ENCODE measurements at regions not wholly inside any gene's neighbourhood (a gene's known extent, or its start where the extent isn't known, plus 50 kb on each side); places are given as distances from the start of the nearest gene placed in this dataset.
"Not testable (repeated sequence)": the region's sequence is repeated elsewhere in the genome, so short reads cannot be mapped to it uniquely, and the experiment has no call there.

DNA sequence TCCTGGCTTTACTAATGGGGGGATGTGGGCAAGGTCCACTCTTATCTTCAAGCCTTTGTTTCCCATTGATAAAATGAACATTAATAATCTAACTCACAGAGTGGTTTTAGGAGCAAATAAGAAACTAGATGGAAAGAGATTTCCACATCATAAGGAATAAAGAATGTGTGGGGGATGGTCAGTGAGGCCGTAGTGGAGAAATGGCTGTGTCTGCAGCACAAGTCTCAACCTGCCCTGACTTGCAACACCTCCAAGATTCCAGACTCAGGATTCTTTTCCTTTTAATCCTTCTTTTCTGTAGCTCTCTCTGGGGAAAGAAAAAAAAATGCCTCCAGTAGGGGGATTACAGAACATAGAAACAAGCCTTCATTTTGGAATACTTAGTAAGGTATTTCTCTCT lies 124.2 kb upstream of the MEX3C start:
- no peak for ATAC-seq
- intact Hi-C loops (cut with DNase I), result no loop called here
- DNase-seq (ENCODE audit: low spot score), result no peak

DNA sequence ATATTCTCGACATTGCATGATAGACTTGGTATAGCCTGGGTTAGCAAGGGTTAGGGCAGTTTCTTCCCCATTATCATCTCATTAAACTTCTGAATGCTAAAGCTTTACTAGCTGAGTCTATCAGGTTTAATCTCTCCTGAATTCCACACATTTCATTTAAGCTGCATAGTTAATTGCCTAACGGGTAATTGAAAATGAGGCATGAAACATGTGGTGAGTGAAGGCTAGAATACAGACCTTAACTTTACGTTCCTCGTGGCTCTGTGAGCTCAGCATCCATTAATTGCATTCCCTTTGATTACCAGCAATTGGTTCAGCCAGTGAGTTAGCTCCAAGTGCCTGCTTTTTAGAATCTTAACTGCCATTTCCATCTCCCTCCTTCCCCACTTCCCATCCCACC lies 126.5 kb upstream of the MEX3C start:
- ATAC-seq (no peak), DNase-seq (ENCODE audit: low spot score) (no peak)
- intact Hi-C loops (cut with DNase I), result no loop called here

DNA sequence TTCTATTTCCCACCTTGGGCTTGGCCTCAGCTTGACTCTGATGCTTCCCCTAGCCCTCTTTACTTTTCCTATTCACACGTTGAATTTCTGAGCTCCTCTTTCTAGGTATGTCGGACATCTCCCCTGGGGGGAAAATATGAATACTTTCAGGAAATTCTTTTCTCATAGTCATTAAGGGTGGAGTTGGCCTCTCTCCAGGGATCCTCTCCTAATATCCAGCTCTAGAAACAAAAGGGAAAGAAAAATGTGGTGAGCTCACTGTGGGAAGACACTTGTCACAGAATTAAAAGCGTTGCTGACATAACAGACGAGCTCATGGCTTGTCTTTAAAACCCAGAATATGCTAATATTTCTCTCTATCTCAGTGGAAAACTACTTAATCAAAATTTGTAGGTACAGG lies 132.7 kb upstream of the MEX3C start:
- DNase-seq (ENCODE audit: low spot score), result no peak
- intact Hi-C loops (cut with DNase I), result no loop called here
- ATAC-seq, result no peak

DNA sequence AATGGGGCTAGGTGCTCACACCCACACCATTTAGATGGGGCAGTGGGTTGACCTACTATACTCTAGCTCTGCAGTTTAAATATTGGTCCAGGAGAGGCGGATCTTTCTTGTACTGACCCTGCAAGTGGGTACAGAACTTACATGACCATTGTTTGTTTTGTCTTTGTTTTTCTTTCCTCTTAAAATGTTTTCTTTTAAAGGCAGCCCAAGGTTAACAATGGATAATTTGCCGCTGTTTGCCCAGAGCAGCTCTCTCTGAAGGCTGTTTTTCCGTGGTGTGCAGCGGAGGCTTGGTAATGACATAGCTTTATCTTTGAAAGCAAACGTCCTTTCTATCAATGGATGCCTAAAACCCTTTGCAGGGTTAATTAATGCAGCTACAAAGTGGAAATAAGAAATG lies 133.3 kb upstream of the MEX3C start:
- DNase-seq (ENCODE audit: low spot score), result no peak
- intact Hi-C loops (cut with DNase I), result no loop called here

DNA sequence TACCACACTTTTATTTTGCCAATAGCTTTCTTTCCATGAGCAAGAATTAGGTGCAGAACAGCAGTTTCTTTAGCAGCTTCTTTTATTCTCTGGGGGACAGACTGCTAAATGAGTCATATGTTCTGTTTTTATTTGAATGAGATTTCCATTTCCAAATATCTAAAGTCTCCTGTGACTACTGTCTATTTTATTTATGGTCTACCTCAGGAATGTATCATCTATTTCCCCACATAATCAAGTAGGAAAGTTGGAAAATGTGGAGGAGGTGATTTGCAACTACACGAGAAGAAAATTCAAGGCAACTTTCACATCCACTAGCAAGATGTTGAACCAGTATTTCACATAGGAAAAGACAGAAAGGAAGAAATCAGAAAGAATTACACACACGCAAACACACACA lies 139.9 kb upstream of the MEX3C start:
- intact Hi-C loops (cut with DNase I), result no loop called here
- DNase-seq (ENCODE audit: low spot score) (no peak), ATAC-seq (no peak)

More for the DNA sequence above, 133.3 kb upstream of the MEX3C start:
- no peak for ATAC-seq

DNA sequence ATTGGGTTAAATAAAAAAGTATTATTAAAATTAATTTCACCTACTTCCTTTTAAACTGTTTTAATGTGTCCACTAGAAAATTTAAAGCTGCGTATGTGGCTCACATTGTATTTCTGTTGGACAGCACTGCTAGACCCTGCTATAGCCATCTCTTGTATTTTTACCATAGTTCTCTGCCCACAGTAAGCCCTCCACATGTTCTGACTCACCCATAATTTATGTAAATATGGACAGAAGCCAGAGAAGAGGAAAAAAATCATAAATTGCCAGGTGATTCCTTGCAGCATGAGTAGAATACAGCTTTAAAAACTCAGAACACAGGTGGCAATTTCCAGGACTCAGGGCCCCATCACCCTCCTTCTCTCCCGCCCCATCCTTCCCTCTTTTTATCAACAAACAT lies 142.4 kb upstream of the MEX3C start:
- intact Hi-C loops (cut with DNase I), result no loop called here
- DNase-seq (ENCODE audit: low spot score) (no peak), ATAC-seq (no peak)

DNA sequence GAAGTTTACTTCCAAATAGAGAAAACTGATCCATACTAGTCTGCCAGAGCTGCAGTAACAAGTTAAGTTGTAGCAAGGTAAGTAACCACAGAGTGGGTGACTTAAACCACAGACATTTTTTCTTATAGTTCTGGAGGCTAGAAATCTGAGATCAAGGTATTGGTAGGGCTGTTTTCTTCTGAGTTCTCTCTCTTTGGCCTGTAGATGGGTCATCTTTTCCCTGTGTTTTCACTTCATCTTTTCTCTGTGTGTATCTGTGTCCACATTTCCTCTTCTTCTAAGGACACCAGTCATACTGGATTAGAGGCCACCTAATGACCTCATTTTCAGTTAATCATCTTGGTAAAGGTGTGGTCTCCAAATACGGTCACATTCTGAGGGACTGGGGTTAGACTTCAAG lies 142.9 kb upstream of the MEX3C start:
- DNase-seq (ENCODE audit: low spot score) (no peak), ATAC-seq (no peak)
- intact Hi-C loops (cut with DNase I), result no loop called here

DNA sequence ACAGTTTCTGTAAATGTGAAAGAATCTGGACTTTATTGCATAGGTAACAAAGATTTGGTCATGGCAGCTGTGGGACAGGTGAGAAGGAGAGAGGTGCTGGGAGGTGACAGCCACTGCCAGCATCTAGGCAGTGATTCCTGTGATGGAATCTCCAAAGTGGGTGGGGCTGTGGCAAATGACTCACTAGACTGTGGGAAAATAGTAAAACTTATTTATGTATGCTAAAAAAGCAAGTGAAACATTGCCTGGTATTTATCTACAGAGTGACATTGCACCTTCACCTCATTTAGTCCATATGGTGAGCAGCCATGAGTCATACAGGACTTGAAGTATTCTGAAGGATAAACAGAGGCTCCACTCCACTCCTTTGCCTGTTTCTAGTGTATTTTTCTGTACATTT lies 145.3 kb upstream of the MEX3C start:
- DNase-seq (ENCODE audit: low spot score) (no peak), ATAC-seq (no peak)
- intact Hi-C loops (cut with DNase I), result no loop called here

DNA sequence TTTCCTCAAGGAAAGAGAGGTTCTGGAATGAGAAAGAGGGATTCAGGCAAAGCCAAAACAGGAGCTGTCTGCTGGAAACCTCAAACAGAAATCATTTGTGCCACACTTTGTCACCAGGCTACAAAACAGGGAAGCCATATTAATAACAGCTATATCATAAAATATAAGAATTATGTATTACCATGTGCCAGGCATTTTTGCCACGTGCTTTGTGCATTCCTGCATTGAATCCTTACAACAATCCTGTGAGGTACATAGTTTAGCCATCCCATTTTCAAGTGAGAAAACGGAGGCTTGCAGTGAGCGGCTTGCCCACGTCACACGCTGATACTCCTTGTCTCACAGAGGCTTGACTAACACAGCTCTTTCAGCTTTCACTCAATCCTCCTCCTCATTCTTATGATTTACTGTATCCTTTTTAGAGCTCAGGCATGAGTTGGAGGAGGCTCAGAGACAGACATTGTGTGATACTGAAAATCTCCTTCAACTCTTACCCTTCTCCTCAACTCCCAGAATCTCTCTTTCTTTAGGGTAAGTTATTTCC lies 148.4 kb upstream of the MEX3C start:
- ATAC-seq (no peak), DNase-seq (ENCODE audit: low spot score) (no peak)
- intact Hi-C loops (cut with DNase I), result no loop called here

DNA sequence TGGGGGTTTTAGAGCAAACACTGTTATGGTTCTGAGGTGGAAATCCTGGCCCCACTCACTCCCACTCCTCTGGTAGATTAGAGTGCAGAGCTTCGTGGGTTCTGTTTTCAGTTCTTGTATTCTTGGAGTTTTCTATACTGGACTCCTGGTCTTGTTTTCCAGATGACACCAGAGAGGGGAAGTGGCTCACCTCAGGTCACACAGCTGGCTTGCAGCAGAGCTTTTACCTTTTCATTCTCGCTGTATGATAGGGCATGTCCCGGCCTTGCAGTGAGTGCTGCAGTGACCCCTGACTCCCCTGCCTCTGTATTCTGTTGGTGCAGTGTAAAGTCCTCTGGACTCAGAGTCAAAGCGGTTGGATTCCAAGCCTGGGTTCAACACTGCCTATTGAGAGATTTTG lies 148.9 kb upstream of the MEX3C start:
- DNase-seq (ENCODE audit: low spot score) (no peak), ATAC-seq (no peak)
- intact Hi-C loops (cut with DNase I), result no loop called here

DNA sequence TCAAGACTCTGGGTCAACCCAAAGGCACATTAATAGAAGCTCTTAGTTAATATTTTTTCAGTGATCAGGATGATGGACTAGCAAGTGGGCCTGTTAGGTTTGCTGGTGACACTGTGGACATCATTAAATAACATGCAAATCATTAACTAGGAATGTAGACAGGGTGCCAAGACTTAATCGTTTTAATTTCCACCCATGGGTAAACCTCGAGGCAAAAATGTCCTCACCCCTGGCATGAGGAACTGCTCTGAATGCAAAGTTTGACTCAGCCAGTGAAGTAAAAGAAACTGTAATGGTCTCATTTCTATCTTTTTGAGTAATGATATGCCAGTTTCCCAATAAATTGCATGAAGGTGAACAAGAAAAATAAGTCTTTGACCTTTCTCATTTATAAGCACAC lies 152.6 kb upstream of the MEX3C start:
- DNase-seq (ENCODE audit: low spot score) (no peak), ATAC-seq (no peak)
- intact Hi-C loops (cut with DNase I), result no loop called here

DNA sequence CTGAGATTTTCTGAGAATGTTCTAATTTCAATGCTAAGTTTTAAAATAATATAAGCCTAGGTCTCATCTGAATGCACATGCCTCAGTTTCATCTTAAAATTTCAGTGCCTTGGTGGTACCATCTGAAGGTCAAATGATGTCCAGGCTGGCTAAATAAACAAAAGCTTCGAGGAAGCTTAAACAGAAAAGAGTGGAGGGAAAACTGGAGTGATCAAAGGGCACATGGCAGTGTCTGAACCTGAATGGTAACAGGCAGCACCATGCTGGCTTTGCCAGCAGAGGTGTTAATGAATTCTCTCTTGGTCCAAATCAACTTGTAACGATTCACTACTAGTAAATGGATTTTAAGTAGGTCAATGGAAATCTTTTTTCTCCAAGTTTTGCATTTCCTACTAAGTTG lies 158.4 kb upstream of the MEX3C start:
- DNase-seq (ENCODE audit: low spot score) (no peak), ATAC-seq (no peak)
- intact Hi-C loops (cut with DNase I), result no loop called here

DNA sequence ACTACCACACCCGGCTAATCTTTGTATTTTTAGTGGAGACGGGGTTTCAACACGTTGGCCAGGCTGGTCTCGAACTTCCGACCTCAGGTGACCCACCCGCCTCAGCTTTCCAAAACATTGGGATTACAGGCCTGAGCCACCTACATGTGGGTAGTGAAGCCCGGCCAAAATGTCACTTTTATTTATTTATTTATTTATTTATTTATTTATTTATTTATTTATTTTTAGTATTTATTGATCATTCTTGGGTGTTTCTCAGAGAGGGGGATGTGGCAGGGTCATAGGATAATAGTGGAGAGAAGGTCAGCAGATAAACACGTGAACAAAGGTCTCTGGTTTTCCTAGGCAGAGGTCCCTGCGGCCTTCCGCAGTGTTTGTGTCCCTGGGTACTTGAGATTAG lies 162.8 kb upstream of the MEX3C start:
- DNase-seq (ENCODE audit: low spot score); ATAC-seq: not testable (repeated sequence)

DNA sequence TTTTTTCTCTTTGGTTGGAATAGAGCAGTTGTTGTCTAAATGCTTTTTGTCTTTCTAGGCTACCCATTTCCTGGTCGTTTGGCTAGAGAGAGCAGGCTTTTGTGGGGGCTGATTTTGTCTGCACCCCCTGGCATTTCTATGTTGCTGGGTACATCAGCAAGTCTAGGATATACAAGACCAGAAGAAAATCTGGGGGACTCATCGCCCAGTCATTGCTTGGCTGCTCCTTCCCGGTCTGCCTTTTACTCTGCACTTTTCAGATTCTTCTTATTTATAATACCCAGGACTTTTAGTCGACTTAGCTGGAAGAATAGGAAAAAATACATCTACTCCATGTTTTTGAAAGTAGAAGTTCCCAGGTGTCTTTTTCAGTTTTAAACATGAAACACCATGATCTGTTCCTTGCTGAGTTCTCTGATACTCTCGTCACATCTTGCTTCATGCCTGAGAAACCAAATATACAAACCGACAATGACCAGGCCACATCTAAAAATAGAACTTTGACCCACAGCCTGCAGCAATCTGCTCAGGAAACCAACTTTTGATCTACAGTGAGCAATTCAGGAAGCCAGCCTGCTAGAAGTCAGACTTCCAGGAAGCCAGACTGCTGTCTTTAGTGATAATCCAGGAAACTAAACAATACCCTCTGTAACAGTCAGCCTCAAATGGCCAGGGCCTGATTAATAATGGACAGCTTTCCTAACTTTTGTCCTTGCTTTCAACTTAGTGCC lies 163.8 kb upstream of the MEX3C start:
- intact Hi-C loops (cut with DNase I), result no loop called here
- no peak for ATAC-seq

More for the DNA sequence above, 162.8 kb upstream of the MEX3C start:
- intact Hi-C loops (cut with DNase I), result not testable (repeated sequence)

DNA sequence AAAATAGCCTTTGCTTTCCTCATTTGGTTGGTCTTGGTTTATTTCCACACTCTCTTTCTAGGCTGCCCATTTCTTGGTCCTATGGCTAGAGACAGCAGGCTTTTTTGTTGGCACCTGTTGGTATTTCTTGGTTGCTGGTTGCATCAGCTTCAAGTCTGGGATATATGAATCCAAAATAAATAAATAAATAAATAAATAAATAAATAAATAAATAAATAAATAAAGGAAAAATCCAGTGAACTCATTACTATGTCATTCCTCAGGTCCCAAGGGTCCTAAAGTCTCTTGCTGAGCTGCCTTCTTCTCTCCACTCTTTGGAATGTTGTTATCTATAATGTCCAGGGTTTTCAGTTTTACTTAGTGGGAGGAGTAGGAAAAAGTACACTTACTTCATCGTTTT lies 165.9 kb upstream of the MEX3C start:
- intact Hi-C loops (cut with DNase I), result no loop called here
- ATAC-seq (no peak), DNase-seq (ENCODE audit: low spot score) (no peak)

More for the DNA sequence above, 163.8 kb upstream of the MEX3C start:
- no peak for DNase-seq (ENCODE audit: low spot score)

DNA sequence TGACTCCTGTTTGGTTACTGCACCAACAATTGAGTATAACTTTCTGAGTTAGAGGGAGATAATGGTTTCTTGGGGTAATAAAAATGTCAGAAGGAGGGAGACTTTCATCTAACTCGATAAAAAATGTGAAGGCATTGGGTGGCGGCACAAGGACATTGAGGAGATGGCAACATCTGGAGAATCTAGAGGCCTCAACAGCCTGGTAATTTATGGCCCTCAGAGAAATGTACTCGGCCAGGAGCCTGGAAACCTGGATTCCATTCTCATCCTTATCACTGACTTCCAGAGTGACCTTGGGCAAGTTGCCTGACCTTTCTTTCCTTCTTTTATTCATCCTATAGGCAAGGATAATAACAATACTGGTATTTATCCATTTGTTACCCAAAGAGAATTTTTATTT lies 173.5 kb upstream of the MEX3C start:
- intact Hi-C loops (cut with DNase I), result no loop called here
- no peak for DNase-seq (ENCODE audit: low spot score)
- ATAC-seq, result no peak

DNA sequence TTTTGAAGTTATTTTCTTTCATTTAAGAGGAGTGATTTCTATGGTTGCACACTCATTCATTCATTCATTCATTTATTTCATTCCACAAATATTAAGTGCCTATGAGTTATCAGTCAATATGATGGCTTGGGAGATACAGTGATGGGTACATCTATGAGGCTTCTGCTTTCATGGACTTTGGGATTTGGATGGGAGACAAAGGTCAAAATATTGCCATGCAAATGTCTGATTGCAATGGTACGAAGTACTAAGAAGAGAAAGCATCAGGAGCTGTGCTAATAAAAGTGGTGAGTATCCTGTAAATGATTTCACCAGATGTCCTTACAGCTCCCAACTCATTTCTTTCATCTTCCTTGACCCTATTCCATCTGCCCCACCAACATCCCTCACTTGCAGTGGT lies 174.4 kb upstream of the MEX3C start:
- DNase-seq (ENCODE audit: low spot score) (no peak), ATAC-seq (no peak)
- intact Hi-C loops (cut with DNase I), result no loop called here

DNA sequence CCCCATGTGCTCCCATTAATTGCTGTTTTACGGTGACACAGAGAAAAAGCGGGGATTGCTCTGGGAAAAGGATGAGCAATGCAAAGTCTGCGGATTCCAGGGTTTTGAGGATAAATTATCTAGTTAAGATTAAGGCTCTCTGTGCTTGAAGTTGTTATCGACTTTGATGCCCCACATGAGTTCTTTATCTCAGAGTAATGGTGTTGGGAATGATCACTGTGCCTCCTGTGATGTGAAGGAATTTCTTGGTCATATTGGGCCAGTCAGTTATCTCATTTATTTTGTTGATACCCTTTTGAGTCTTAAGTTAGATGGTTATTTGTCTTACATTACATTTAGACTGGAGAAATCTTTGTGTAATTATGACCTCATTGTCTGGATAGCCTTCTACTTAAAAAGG lies 184.6 kb upstream of the MEX3C start:
- DNase-seq (ENCODE audit: low spot score) (no peak), ATAC-seq (no peak)
- intact Hi-C loops (cut with DNase I), result no loop called here

DNA sequence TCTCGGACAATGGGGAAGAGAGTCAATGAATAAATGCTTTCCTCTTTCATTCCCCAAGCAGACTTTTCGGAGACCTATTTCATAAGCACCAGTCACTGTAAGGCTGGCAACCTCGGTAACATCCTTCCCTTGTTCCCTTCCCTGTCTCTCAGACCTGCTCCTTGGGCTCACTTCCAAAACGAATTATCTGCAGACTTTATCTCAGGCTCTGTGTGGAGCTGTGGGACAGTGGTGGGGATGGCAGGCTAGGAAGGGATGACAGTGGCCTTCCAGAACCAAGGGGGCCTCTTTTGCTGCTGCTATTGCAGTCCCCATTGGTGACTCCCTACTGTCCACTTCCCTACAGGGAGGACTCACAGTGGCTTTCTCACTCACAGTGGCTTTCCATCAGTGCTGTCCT lies 185.6 kb upstream of the MEX3C start:
- ATAC-seq, result no peak
- intact Hi-C loops (cut with DNase I), result no loop called here

DNA sequence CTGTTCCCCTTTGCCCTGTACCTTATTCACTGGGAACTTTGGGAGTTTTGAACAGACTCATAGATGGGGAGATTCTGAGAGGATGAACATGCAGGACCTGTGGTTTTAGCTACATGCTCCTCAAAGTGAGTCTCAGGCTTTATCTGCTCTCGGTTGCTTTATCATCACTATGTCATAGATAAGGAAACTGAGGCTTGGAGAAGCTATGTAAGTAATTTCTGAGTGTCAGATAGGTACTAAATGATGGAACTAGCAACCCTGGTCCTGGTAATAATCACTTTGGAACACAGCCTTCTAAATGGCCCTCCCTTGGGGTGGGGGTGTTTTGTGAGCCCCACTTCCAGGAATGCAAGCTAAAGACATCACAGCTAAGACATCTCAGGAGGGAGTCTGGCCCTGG lies 186.2 kb upstream of the MEX3C start:
- intact Hi-C loops (cut with DNase I), result no loop called here
- ATAC-seq, result no peak
- no peak for DNase-seq (ENCODE audit: low spot score)

More for the DNA sequence above, 185.6 kb upstream of the MEX3C start:
- no peak for DNase-seq (ENCODE audit: low spot score)

DNA sequence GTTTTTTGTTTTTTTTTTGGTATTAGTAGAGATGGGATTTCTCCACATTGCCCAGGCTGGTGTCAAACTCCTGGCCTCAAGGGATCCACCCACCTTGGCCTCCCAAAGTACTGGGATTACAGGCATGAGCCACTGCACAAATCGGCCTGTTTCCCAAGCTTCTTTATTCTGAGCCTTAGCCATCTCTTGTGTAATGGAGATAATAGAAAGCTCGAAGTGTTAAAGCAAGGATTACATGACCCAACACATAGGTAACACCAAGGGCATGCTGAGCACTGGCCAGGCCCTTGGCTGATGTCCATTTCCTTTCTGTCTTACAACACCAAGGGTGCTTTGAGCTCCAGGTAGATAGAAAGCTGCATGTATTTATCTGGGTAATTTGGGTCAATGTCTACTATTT lies 187.8 kb upstream of the MEX3C start:
- ATAC-seq, result no peak
- intact Hi-C loops (cut with DNase I), result no loop called here
- DNase-seq (ENCODE audit: low spot score), result no peak
